HCT116 (cell line): ENCODE measurements at regions not wholly inside any gene's neighbourhood (a gene's known extent, or its start where the extent isn't known, plus 50 kb on each side); places are given as distances from the start of the nearest gene placed in this dataset.

ENCODE experiments used
- ATAC-seq: fragments of 200-7000 bp; cut with Tn5 transposase; 2 replicates; pipeline ENCODE4 v1.9.1; 2020; ENCODE audit warnings: mild to moderate bottlenecking, moderate library complexity
- BruUV-seq: library from RNA; stranded (reverse); fragments of 400-500 nt; replicated peaks from 2 replicates; lab custom pipeline; 2021; lab: Mats Ljungman, UMichigan
- CTCF ChIA-PET: fragments of 300-600 bp; sonication (Branson Sonifier 250); formaldehyde crosslinking; loops from one replicate; lab custom pipeline; 2021; ENCODE audit warnings: antibody characterized with exemption; lab: Charles Lee
- POLR2A ChIA-PET: fragments of 300-600, 350-600 bp; sonication (Branson Sonifier 250); formaldehyde crosslinking; loops from one replicate; lab custom pipeline; 2021; ENCODE audit warnings: antibody characterized with exemption; lab: Charles Lee
- RAD21 ChIA-PET, 2 experiments: fragments of 300-600 bp; sonication (Branson Sonifier 250); formaldehyde crosslinking; loops; one replicate each; lab custom pipeline; 2023; ENCODE audit warnings: low total read pairs in 2 of 2; ENCODE audit not compliant: uncharacterized antibody in 2 of 2, unreplicated experiment in 2 of 2, low non-redundant PET in 1 of 2; lab: Charles Lee
- DNase-seq: peaks from one replicate; pipeline ENCODE4 v3.0.0-alpha.2; 2010; ENCODE audit warnings: low read depth, low spot score
- H2AFZ ChIP-seq: fragments of 200-600 bp; shearing (Covaris generic), sonication (generic); 2 replicates; pipeline ENCODE4 v1.6.1; 2017; ENCODE audit warnings: low read depth, mixed run types, mixed read lengths, antibody characterized with exemption, low read length; ENCODE audit not compliant: poor library complexity, severe bottlenecking
- H3K27ac ChIP-seq: 2 replicates; pipeline ENCODE4 v1.5.1; 2012; ENCODE audit warnings: low read depth, low read length
- H3K27me3 ChIP-seq: fragments of 200-600 bp; sonication (generic); 2 replicates; pipeline ENCODE4 v1.6.1; 2016; ENCODE audit warnings: mixed run types, low read length, mixed read lengths; ENCODE audit not compliant: insufficient read depth
- H3K36me3 ChIP-seq, 2 experiments: fragments of 200-500 bp in 1 of 2; fragments of 200-600 bp in 1 of 2; sonication (Bioruptor generic) in 1 of 2; sonication (generic) in 1 of 2; 2 replicates each; pipeline versions ENCODE4 v1.5.1 to v1.6.1; 2014 to 2016; ENCODE audit warnings: low read length in 2 of 2, inconsistent platforms in 1 of 2, mixed read lengths in 1 of 2, mixed run types in 1 of 2; ENCODE audit not compliant: insufficient read depth in 2 of 2, control insufficient read depth in 1 of 2
- H3K4me1 ChIP-seq, 2 experiments: fragments of 200-600 bp in 1 of 2; sonication (generic) in 1 of 2; 2 replicates each; pipeline versions ENCODE4 v1.5.1 to v1.6.1; 2012 to 2017; ENCODE audit warnings: low read length in 2 of 2, inconsistent platforms in 1 of 2, mild to moderate bottlenecking in 1 of 2, mixed read lengths in 1 of 2, mixed run types in 1 of 2, moderate library complexity in 1 of 2; ENCODE audit not compliant: insufficient read depth in 2 of 2, control insufficient read depth in 1 of 2
- H3K4me2 ChIP-seq: fragments of 200-600 bp; sonication (generic); 2 replicates; pipeline ENCODE4 v1.6.1; 2017; ENCODE audit warnings: mixed run types, low read length, mixed read lengths
- H3K4me3 ChIP-seq, 2 experiments: fragments of 200-600 bp in 1 of 2; sonication (generic) in 1 of 2; replicated peaks in 1 of 2; 2 replicates each; pipeline ENCODE4 v1.5.1; 2011 to 2016; ENCODE audit warnings: low read length in 2 of 2, control low read depth in 1 of 2, low read depth in 1 of 2, mild to moderate bottlenecking in 1 of 2, mixed read lengths in 1 of 2, mixed run types in 1 of 2
- H3K79me2 ChIP-seq: fragments of 200-600 bp; sonication (generic); 2 replicates; pipeline ENCODE4 v1.6.1; 2017; ENCODE audit warnings: mild to moderate bottlenecking, mixed run types, low read length, moderate library complexity, mixed read lengths; ENCODE audit not compliant: insufficient read depth
- H3K9ac ChIP-seq: fragments of 200-600 bp; sonication (generic); 2 replicates; pipeline ENCODE4 v1.6.1; 2016; ENCODE audit warnings: low read length, mixed read lengths
- H3K9me2 ChIP-seq: fragments of 200-600 bp; sonication (generic), shearing (Covaris generic); 2 replicates; pipeline ENCODE4 v1.6.1; 2017; ENCODE audit warnings: mixed run types, mild to moderate bottlenecking, moderate library complexity; ENCODE audit not compliant: insufficient read depth
- H3K9me3 ChIP-seq, 2 experiments: fragments of 200-500 bp in 1 of 2; fragments of 200-600 bp in 1 of 2; sonication (Bioruptor generic) in 1 of 2; sonication (generic) in 1 of 2; 2 replicates each; pipeline ENCODE4 v1.6.1; 2014 to 2017; ENCODE audit warnings: low read length in 2 of 2, mixed read lengths in 2 of 2, inconsistent platforms in 1 of 2, low read depth in 1 of 2, mild to moderate bottlenecking in 1 of 2, mixed run types in 1 of 2, moderate library complexity in 1 of 2; ENCODE audit not compliant: control insufficient read depth in 1 of 2, insufficient read depth in 1 of 2
- H4K20me1 ChIP-seq: fragments of 200-600 bp; sonication (generic), shearing (Covaris generic); 2 replicates; pipeline ENCODE4 v1.6.1; 2017; ENCODE audit warnings: mixed run types, mild to moderate bottlenecking, moderate library complexity; ENCODE audit not compliant: insufficient read depth
- ATF3 ChIP-seq: IDR thresholded peaks from 2 replicates; pipeline ENCODE4 v1.6.1; 2012
- CEBPB ChIP-seq: IDR thresholded peaks from 2 replicates; pipeline ENCODE4 v1.6.1; 2012; ENCODE audit warnings: low read depth
- CTCF ChIP-seq, 3 experiments: fragments of 200-600 bp in 1 of 3; sonication (generic) in 1 of 3; IDR thresholded peaks in 2 of 3; conservative IDR thresholded peaks in 1 of 3; 2 replicates each; pipeline ENCODE4 v1.5.1; 2012 to 2017; ENCODE audit warnings: low read depth in 2 of 3, low read length in 2 of 3, antibody characterized with exemption in 1 of 3, borderline replicate concordance in 1 of 3, control low read depth in 1 of 3, mild to moderate bottlenecking in 1 of 3, mixed read lengths in 1 of 3, mixed run types in 1 of 3, moderate library complexity in 1 of 3; ENCODE audit not compliant: insufficient read depth in 1 of 3
- ELF1 ChIP-seq: IDR thresholded peaks from 2 replicates; pipeline ENCODE4 v1.6.1; 2012; ENCODE audit warnings: low read depth, borderline replicate concordance
- EZH2 ChIP-seq: fragments of 200-600 bp; sonication (generic); IDR thresholded peaks from 2 replicates; pipeline ENCODE4 v1.6.1; 2017; ENCODE audit warnings: antibody characterized with exemption, mixed run types
- EZH2phosphoT487 ChIP-seq: fragments of 200-600 bp; IDR thresholded peaks from 2 replicates; pipeline ENCODE4 v1.6.1; 2018; ENCODE audit warnings: antibody characterized with exemption, borderline replicate concordance
- FOSL1 ChIP-seq: IDR thresholded peaks from 2 replicates; pipeline ENCODE4 v1.6.1; 2012; ENCODE audit warnings: low read depth
- MAX ChIP-seq: IDR thresholded peaks from 2 replicates; pipeline ENCODE4 v1.6.1; 2012
- POLR2A ChIP-seq: IDR thresholded peaks from 2 replicates; pipeline ENCODE4 v1.7.0; 2011; ENCODE audit warnings: borderline replicate concordance; ENCODE audit not compliant: insufficient read depth, insufficient read length; ENCODE audit errors: extremely low read depth
- POLR2AphosphoS5 ChIP-seq: IDR thresholded peaks from 2 replicates; pipeline ENCODE4 v1.6.1; 2011; ENCODE audit warnings: mild to moderate bottlenecking, low read depth, low read length, moderate library complexity
- RAD21 ChIP-seq: IDR thresholded peaks from 2 replicates; pipeline ENCODE4 v1.6.1; 2012; ENCODE audit warnings: low read depth, mild to moderate bottlenecking
- SP1 ChIP-seq: IDR thresholded peaks from 2 replicates; pipeline ENCODE4 v1.6.1; 2012; ENCODE audit warnings: low read depth
- TCF7L2 ChIP-seq: IDR thresholded peaks from 2 replicates; pipeline ENCODE4 v1.7.0; 2011; ENCODE audit warnings: borderline replicate concordance, inconsistent platforms; ENCODE audit not compliant: insufficient read depth, insufficient read length; ENCODE audit errors: extremely low read depth
- YY1 ChIP-seq: IDR thresholded peaks from 2 replicates; pipeline ENCODE4 v1.6.1; 2011; ENCODE audit warnings: low read length, low read depth, moderate library complexity, mild to moderate bottlenecking; ENCODE audit not compliant: insufficient replicate concordance; ENCODE audit errors: extremely low read depth
- ZBTB33 ChIP-seq: IDR thresholded peaks from 2 replicates; pipeline ENCODE4 v1.6.1; 2011; ENCODE audit warnings: mild to moderate bottlenecking, low read length, moderate library complexity; ENCODE audit not compliant: insufficient replicate concordance; ENCODE audit errors: extremely low read depth
- intact Hi-C: fragments of 100-400 bp; cut with micrococcal nuclease; formaldehyde crosslinking; loops from 2 replicates; pipeline ENCODE4 v1.10.0; 2022

- Histone ChIP-seq H3K36me3 (no peaks in the 10 kb centered on the region), H3K27me3 (no peaks in the 10 kb centered on the region), H3K27ac (no peak overlapping the region), H3K9ac (no peak overlapping the region), H3K4me3 (no peak overlapping the region), H3K4me2 (no peak overlapping the region), H3K9me3 (no peaks in the 10 kb centered on the region), H3K4me1 (peaks cover 26 to 31% of the 10 kb centered on the region in 2 experiments), H3K79me2 (no peaks in the 10 kb centered on the region), H4K20me1 (no peaks in the 10 kb centered on the region), H3K9me2 (no peaks in the 10 kb centered on the region), H2AFZ (no peak overlapping the region)
- ChIA-PET POLR2A (no interaction called here), RAD21 (no interaction called here), CTCF (no interaction called here)
- no TSS peak for BruUV-seq
- no peak for TF ChIP-seq SP1
- ATAC-seq (no peak), DNase-seq (no peak)
- intact Hi-C loops: no loop called here
These were observed 95.5 kb upstream of the AGAP1 start for GRCh38 chr2:235398321-235398720.

GRCh38 chr2:235399895-235400294 lies 93.9 kb upstream of the AGAP1 start:
- POLR2A ChIA-PET: no interaction called here
- H3K27me3 ChIP-seq: no peaks in the 10 kb centered on the region
- RAD21 ChIA-PET: no interaction called here
- no TSS peak for BruUV-seq
- CTCF ChIA-PET: no interaction called here
- H3K27ac ChIP-seq: no peak overlapping the region
- no peak overlapping the region for H3K4me3 ChIP-seq
- H3K9me2 ChIP-seq: no peaks in the 10 kb centered on the region
- no peaks in the 10 kb centered on the region for H3K9me3 ChIP-seq
- peaks cover 14 to 16% of the 10 kb centered on the region in 2 experiments for H3K4me1 ChIP-seq
- H3K79me2 ChIP-seq: no peaks in the 10 kb centered on the region
- intact Hi-C loops: no loop called here
- H4K20me1 ChIP-seq: no peaks in the 10 kb centered on the region
- H3K36me3 ChIP-seq: no peaks in the 10 kb centered on the region
- H2AFZ ChIP-seq: no peak overlapping the region
- no peak overlapping the region for H3K4me2 ChIP-seq
- H3K9ac ChIP-seq: no peak overlapping the region
- DNase-seq (no peak), ATAC-seq (no peak)
- no peak for TF ChIP-seq EZH2phosphoT487
- TF ChIP-seq YY1: no peak
- TF ChIP-seq MAX: no peak
- no peak for TF ChIP-seq FOSL1
- TF ChIP-seq TCF7L2: no peak
- TF ChIP-seq POLR2A: no peak
- no peak for TF ChIP-seq CTCF (IDR thresholded peaks at IDR 0.05 in 2 of 3, conservative IDR thresholded peaks at IDR 0.05 in 1 of 3; ENCODE audit: borderline replicate concordance in 1 of 3, insufficient read depth in 1 of 3, low read depth in 2 of 3, low read length in 2 of 3)
- no peak for TF ChIP-seq ZBTB33
- TF ChIP-seq CEBPB: no peak
- no peak for TF ChIP-seq ATF3
- no peak for TF ChIP-seq EZH2
- no peak for TF ChIP-seq ELF1
- TF ChIP-seq RAD21: no peak
- TF ChIP-seq POLR2AphosphoS5: no peak
- no peak for TF ChIP-seq SP1
